T-helper 2 cell treated with Interferon-gamma antibody and Interleukin-4, amounts not matched to agents 5 μg/mL and 100 μg/mL, for 36 hours (primary cell): ENCODE measurements at regions not wholly inside any gene's neighbourhood (a gene's known extent, or its start where the extent isn't known, plus 50 kb on each side); places are given as distances from the start of the nearest gene placed in this dataset.
"Not testable (repeated sequence)": the region's sequence is repeated elsewhere in the genome, so short reads cannot be mapped to it uniquely, and the experiment has no call there.

Source experiments
- DNase-seq: peaks from one replicate; pipeline ENCODE4 v3.0.0; 2021; ENCODE audit warnings: low spot score
- H3K27ac Mint-ChIP-seq: one replicate; pipeline ENCODE4 v1.8.0; 2021; ENCODE audit warnings: mild to moderate bottlenecking, mixed read lengths
- H3K27me3 Mint-ChIP-seq: one replicate; pipeline ENCODE4 v1.8.0; 2021; ENCODE audit warnings: low read depth, mixed read lengths
- H3K36me3 Mint-ChIP-seq: one replicate; pipeline ENCODE4 v1.8.0; 2021; ENCODE audit warnings: low read depth, mixed read lengths
- H3K4me1 Mint-ChIP-seq: one replicate; pipeline ENCODE4 v1.8.0; 2021; ENCODE audit warnings: low read depth, mixed read lengths
- H3K4me3 Mint-ChIP-seq: one replicate; pipeline ENCODE4 v1.8.0; 2022; ENCODE audit warnings: mild to moderate bottlenecking, moderate library complexity, mixed read lengths
- H3K9me3 Mint-ChIP-seq: one replicate; pipeline ENCODE4 v1.8.0; 2021; ENCODE audit warnings: mixed read lengths

- Mint-ChIP-seq H3K27me3 (no peaks in the 10 kb centered on the region), H3K4me3 (no peak overlapping the region)
- no peak for DNase-seq
These were observed 623.1 kb downstream of the HTR1B start for GRCh38 chr6:76840041-76840745.

GRCh38 chr6:76839505-76839904 lies 623.8 kb downstream of the HTR1B start:
- no peak for DNase-seq
- Mint-ChIP-seq H3K27me3 (no peaks in the 10 kb centered on the region), H3K9me3 (peaks cover 13% of the 10 kb centered on the region), H3K27ac (no peak overlapping the region), H3K36me3 (no peaks in the 10 kb centered on the region), H3K4me1 (no peaks in the 10 kb centered on the region), H3K4me3 (no peak overlapping the region)

More at GRCh38 chr6:76840041-76840745, 623.1 kb downstream of the HTR1B start:
- Mint-ChIP-seq H3K27ac (no peak overlapping the region), H3K9me3 (peaks cover 14% of the 10 kb centered on the region), H3K4me1 (no peaks in the 10 kb centered on the region), H3K36me3 (no peaks in the 10 kb centered on the region)

DNA sequence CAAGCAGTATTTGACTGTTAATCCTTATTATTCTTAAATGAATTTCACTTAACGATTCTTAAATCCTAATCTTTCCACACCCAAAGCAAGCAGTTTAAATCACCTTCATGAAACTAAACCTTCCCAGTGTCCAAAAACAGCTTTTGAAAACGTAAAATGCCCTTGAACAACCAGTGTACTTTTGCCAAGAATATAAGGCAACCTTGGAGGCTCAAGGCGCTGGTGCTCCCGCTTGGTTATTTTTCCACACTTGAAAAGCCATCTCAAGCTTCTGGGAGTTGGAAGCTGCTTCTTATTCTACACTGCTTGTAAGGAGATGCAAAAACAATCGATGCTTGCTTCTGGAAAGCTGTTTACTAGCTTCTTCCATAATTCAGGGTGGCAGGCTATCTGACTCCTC lies 625.7 kb downstream of the HTR1B start:
- Mint-ChIP-seq H3K36me3 (no peaks in the 10 kb centered on the region), H3K9me3 (peaks cover under 1% of the 10 kb centered on the region), H3K4me3 (no peak overlapping the region), H3K27ac (no peak overlapping the region), H3K27me3 (no peaks in the 10 kb centered on the region), H3K4me1 (no peaks in the 10 kb centered on the region)
- DNase-seq, result no peak

GRCh38 chr6:76835695-76836094 lies 627.6 kb downstream of the HTR1B start:
- Mint-ChIP-seq H3K9me3 (peaks cover 10% of the 10 kb centered on the region), H3K4me1 (no peaks in the 10 kb centered on the region), H3K4me3 (no peak overlapping the region), H3K36me3 (no peaks in the 10 kb centered on the region), H3K27ac (no peak overlapping the region), H3K27me3 (no peaks in the 10 kb centered on the region)
- DNase-seq, result no peak

- H3K27me3 Mint-ChIP-seq, result no peaks in the 10 kb centered on the region
- no peaks in the 10 kb centered on the region for H3K4me1 Mint-ChIP-seq
- H3K36me3 Mint-ChIP-seq, result no peaks in the 10 kb centered on the region
- no peak overlapping the region for H3K27ac Mint-ChIP-seq
- H3K9me3 Mint-ChIP-seq, result peaks cover 10% of the 10 kb centered on the region
- no peak overlapping the region for H3K4me3 Mint-ChIP-seq
- DNase-seq, result no peak
These were observed 628.0 kb downstream of the HTR1B start for GRCh38 chr6:76835293-76835692.

- H3K27ac Mint-ChIP-seq, result no peak overlapping the region
- no peak for DNase-seq
- H3K27me3 Mint-ChIP-seq, result no peaks in the 10 kb centered on the region
- H3K36me3 Mint-ChIP-seq, result no peaks in the 10 kb centered on the region
- no peak overlapping the region for H3K4me3 Mint-ChIP-seq
- peaks cover 10% of the 10 kb centered on the region for H3K9me3 Mint-ChIP-seq
- no peaks in the 10 kb centered on the region for H3K4me1 Mint-ChIP-seq
These were observed 628.9 kb downstream of the HTR1B start for GRCh38 chr6:76834399-76834798.

DNA sequence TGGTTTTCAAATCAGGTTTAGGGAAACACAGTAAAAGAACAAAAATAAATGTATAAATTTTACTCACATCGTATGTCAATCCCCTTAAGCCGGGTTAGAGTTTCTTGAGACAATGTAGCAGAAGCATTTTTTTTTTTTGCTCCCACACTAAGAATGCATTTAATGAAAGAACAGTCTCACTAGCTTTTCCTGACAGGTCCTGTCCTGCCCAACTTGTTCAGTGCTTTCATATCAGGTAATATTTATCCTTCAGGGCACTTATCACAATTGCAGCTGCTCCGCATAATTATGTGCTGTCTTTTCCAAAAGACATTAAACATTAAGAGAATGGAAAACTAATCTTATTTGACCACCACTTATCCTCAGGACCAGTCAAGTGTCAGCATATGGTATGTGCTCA lies 632.0 kb downstream of the HTR1B start:
- Mint-ChIP-seq H3K36me3 (no peaks in the 10 kb centered on the region), H3K27me3 (no peaks in the 10 kb centered on the region), H3K4me1 (no peaks in the 10 kb centered on the region), H3K4me3 (no peak overlapping the region), H3K27ac (no peak overlapping the region), H3K9me3 (peaks cover 19% of the 10 kb centered on the region)
- DNase-seq, result no peak

DNA sequence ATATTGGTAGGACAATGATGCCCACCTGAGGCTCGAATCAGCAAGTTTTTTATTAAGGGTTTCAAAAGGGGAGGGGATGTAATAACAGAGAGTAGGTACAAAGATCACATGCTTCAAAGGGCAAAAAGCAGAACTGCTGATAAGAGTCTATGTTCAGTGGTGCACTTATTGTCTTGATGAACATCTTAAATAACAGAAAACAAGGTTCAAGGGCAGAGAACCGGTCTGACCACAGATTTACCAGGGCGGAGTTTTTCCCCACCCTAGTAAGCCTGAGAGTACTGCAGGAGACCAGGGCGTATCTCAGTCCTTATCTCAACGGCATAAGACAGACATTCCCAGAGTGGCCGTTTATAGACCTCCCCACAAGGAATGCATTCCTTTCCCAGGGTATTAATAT lies 639.7 kb downstream of the HTR1B start:
- H3K27me3 Mint-ChIP-seq, H3K4me1 Mint-ChIP-seq, DNase-seq, H3K27ac Mint-ChIP-seq, H3K4me3 Mint-ChIP-seq, H3K36me3 Mint-ChIP-seq: not testable (repeated sequence)
- H3K9me3 Mint-ChIP-seq, result peaks cover 28% of the 10 kb centered on the region

GRCh38 chr6:76818451-76818850 lies 644.8 kb downstream of the HTR1B start:
- no peak overlapping the region for H3K27ac Mint-ChIP-seq
- H3K27me3 Mint-ChIP-seq, result no peaks in the 10 kb centered on the region
- no peak overlapping the region for H3K4me3 Mint-ChIP-seq
- H3K9me3 Mint-ChIP-seq, result peaks cover 25% of the 10 kb centered on the region
- H3K4me1 Mint-ChIP-seq, result no peaks in the 10 kb centered on the region
- no peak for DNase-seq
- H3K36me3 Mint-ChIP-seq, result no peaks in the 10 kb centered on the region

GRCh38 chr6:76817429-76817828 lies 645.9 kb downstream of the HTR1B start:
- H3K9me3 Mint-ChIP-seq, result peaks cover 24% of the 10 kb centered on the region
- DNase-seq, result no peak
- no peaks in the 10 kb centered on the region for H3K27me3 Mint-ChIP-seq
- H3K4me3 Mint-ChIP-seq, result no peak overlapping the region
- no peak overlapping the region for H3K27ac Mint-ChIP-seq
- H3K36me3 Mint-ChIP-seq, result no peaks in the 10 kb centered on the region
- no peaks in the 10 kb centered on the region for H3K4me1 Mint-ChIP-seq

DNA sequence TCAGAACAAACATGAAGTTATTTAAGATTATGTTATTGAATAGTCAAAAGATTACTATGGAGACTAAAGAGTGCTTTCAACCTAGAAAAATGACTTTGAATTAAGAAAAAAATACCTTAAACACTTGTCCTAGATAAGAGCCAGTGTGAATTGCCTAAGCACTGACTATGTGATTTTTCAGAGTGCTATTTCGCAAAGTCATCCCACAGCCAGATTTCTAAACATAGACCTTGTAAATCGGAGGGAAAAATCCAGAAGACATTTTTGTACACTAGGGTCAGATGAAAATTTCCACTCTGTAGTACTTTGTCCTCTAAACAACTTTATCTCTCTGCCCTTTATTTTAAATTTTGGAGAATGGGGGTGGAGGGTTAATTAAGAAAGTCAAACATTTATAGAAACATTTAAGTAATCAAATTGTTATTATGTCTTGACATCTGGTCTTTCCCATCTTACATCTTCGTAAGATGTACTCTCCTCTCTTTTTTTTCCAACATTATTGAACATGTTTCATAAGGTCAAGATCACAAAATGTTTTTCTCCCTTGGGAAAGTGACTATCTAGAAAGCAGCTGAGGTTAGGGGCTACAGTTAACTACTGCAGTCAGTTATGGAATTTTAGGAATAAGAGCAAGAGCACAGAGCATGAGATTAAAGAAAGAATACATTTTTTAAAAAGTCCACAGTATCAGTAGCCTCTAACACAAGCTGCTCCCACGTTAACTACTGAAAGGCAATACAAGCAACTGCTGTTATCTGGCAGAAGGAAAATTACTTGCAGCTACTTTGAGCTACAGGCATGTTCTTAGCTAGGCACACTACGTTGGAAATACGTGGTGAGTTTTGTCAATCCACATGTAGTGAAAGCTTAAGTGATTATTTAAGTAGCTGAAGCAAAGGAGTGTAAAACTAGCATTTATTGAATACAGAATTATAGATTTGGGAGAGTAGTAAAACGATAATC lies 648.5 kb downstream of the HTR1B start:
- Mint-ChIP-seq H3K4me3 (no peak overlapping the region), H3K4me1 (no peaks in the 10 kb centered on the region), H3K27me3 (no peaks in the 10 kb centered on the region), H3K9me3 (peaks cover 15% of the 10 kb centered on the region), H3K27ac (no peak overlapping the region), H3K36me3 (no peaks in the 10 kb centered on the region)
- DNase-seq, result no peak

DNA sequence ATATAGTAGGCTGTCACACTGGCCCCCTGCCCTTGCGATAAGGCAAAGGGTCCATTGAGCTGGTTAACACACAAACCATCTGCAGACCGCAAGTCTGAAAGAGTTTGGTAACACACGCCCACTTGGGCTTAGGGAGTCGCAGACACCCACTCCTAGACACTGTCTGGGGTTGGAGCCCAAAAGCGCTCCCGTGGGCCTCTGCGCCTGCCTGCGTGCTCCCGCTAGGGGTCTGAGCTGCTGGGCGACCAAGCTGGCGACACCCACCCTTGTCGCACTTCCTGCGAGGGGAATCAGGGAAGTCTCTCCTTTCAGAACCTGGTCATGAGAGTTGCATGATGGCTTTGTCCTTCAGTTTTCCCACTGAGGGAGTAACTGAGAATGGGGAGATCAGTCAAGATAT lies 653.0 kb downstream of the HTR1B start:
- H3K36me3 Mint-ChIP-seq, result no peaks in the 10 kb centered on the region

GRCh38 chr6:76803038-76803580 lies 660.2 kb downstream of the HTR1B start:
- DNase-seq, result no peak
- no peak overlapping the region for H3K27ac Mint-ChIP-seq
- H3K4me3 Mint-ChIP-seq, result no peak overlapping the region
- H3K9me3 Mint-ChIP-seq, result peaks cover 14% of the 10 kb centered on the region
- no peaks in the 10 kb centered on the region for H3K27me3 Mint-ChIP-seq
- no peaks in the 10 kb centered on the region for H3K36me3 Mint-ChIP-seq
- H3K4me1 Mint-ChIP-seq, result no peaks in the 10 kb centered on the region

More for the DNA sequence above, 653.0 kb downstream of the HTR1B start:
- no peak for DNase-seq
- H3K9me3 Mint-ChIP-seq, result peaks cover 14% of the 10 kb centered on the region
- no peaks in the 10 kb centered on the region for H3K27me3 Mint-ChIP-seq
- H3K4me3 Mint-ChIP-seq, result no peak overlapping the region
- no peak overlapping the region for H3K27ac Mint-ChIP-seq
- no peaks in the 10 kb centered on the region for H3K4me1 Mint-ChIP-seq

DNA sequence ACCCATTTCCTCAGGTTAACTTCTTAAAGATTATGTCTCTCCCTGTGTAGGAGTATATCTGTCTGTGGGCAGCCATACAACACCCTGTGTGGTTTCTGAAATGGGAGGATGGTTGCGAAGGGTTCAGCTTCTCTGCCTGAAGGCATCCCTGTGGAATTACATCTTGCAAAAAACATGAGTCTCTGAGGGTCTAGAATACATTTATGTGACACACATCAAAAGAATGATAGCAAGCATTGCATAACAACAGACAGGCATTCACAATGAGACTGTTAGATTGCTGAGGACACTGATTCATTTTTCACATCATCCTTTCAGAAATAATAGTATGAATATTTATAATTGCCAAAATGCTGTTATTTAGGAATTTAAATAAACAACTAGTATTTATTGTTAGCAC lies 670.9 kb downstream of the HTR1B start:
- no peak for DNase-seq
- Mint-ChIP-seq H3K27ac (no peak overlapping the region), H3K4me3 (no peak overlapping the region)

More for the DNA sequence above, 670.9 kb downstream of the HTR1B start:
- H3K4me1 Mint-ChIP-seq, result no peaks in the 10 kb centered on the region
- peaks cover 11% of the 10 kb centered on the region for H3K9me3 Mint-ChIP-seq
- H3K27me3 Mint-ChIP-seq, result no peaks in the 10 kb centered on the region
- no peaks in the 10 kb centered on the region for H3K36me3 Mint-ChIP-seq
